Embryonic facial prominence (tissue), 1 donor: ENCODE measurements at regions not wholly inside any gene's neighbourhood (a gene's known extent, or its start where the extent isn't known, plus 50 kb on each side); places are given as distances from the start of the nearest gene placed in this dataset.
"Not testable (repeated sequence)": the region's sequence is repeated elsewhere in the genome, so short reads cannot be mapped to it uniquely, and the experiment has no call there.

Source experiments
- DNase-seq: peaks from one replicate; pipeline ENCODE4 v3.0.0-alpha.2; 2016; ENCODE audit errors: extremely low spot score

- no peak for DNase-seq
Observed at GRCh38 chr15:70578196-70578595, 185.2 kb downstream of the UACA start.

- no peak for DNase-seq
Observed at GRCh38 chr15:70576696-70577095, 186.7 kb downstream of the UACA start.

- no peak for DNase-seq
Observed at GRCh38 chr15:70576276-70576675, 187.1 kb downstream of the UACA start.

- peak; percentile 87 for DNase-seq
Observed at GRCh38 chr15:70575231-70576226, 187.8 kb downstream of the UACA start.

GRCh38 chr15:70574325-70574724 lies 189.0 kb downstream of the UACA start:
- not testable (repeated sequence) for DNase-seq

- no peak for DNase-seq
Observed at GRCh38 chr15:70573121-70573850, 190.1 kb downstream of the UACA start.

- DNase-seq = no peak
Observed at GRCh38 chr15:70569714-70570231, 193.6 kb downstream of the UACA start.

GRCh38 chr15:70569091-70569713 lies 194.2 kb downstream of the UACA start:
- DNase-seq = no peak

GRCh38 chr15:70566989-70567388 lies 196.4 kb downstream of the UACA start:
- DNase-seq = no peak

- DNase-seq = no peak
Observed at GRCh38 chr15:70566047-70566835, 197.1 kb downstream of the UACA start.

GRCh38 chr15:70563561-70564095 lies 199.7 kb downstream of the UACA start:
- no peak for DNase-seq

GRCh38 chr15:70562906-70563305 lies 200.5 kb downstream of the UACA start:
- DNase-seq = no peak

GRCh38 chr15:70561885-70562284 lies 201.5 kb downstream of the UACA start:
- no peak for DNase-seq

- DNase-seq = no peak
Observed at GRCh38 chr15:70560617-70561328, 202.6 kb downstream of the UACA start.

GRCh38 chr15:70559265-70560239 lies 203.8 kb downstream of the UACA start:
- DNase-seq = no peak

GRCh38 chr15:70558406-70559264 lies 204.7 kb downstream of the UACA start:
- DNase-seq = no peak

- no peak for DNase-seq
Observed at GRCh38 chr15:70557521-70558258, 205.7 kb downstream of the UACA start.
